PC-9 (cell line): ENCODE measurements at regions not wholly inside any gene's neighbourhood (a gene's known extent, or its start where the extent isn't known, plus 50 kb on each side); places are given as distances from the start of the nearest gene placed in this dataset.
"Not testable (repeated sequence)": the region's sequence is repeated elsewhere in the genome, so short reads cannot be mapped to it uniquely, and the experiment has no call there.

Experiments used
- BruUV-seq: library from RNA; stranded (reverse); fragments of 400-500 nt; replicated peaks from 2 replicates; lab custom pipeline; 2021; lab: Mats Ljungman, UMichigan
- CTCF ChIA-PET: fragments of 300-600 bp; sonication (Branson Sonifier 250); formaldehyde crosslinking; loops from one replicate; lab custom pipeline; 2022; ENCODE audit warnings: antibody characterized with exemption; lab: Charles Lee
- POLR2A ChIA-PET: fragments of 300-600 bp; sonication (Branson Sonifier 250); formaldehyde crosslinking; loops from one replicate; lab custom pipeline; 2022; ENCODE audit warnings: antibody characterized with exemption; ENCODE audit not compliant: unreplicated experiment; lab: Charles Lee
- DNase-seq, 2 experiments: peaks; one replicate each; pipeline versions ENCODE4 v3.0.0 to v3.0.0-alpha.2; 2015 to 2022; ENCODE audit warnings: mixed read lengths in 1 of 2
- H2AFZ ChIP-seq: fragments of 200-600 bp; sonication (generic); 2 replicates; pipeline ENCODE4 v1.8.1; 2017; ENCODE audit warnings: antibody characterized with exemption
- H3F3A ChIP-seq: fragments of 200-600 bp; sonication (generic); 2 replicates; pipeline ENCODE4 v1.8.1; 2017; ENCODE audit warnings: antibody characterized with exemption, mild to moderate bottlenecking, low read depth; ENCODE audit not compliant: insufficient read depth
- H3K27ac ChIP-seq: fragments of 200-600 bp; sonication (generic); 2 replicates; pipeline ENCODE4 v1.6.1; 2016; ENCODE audit warnings: mixed run types
- H3K27me3 ChIP-seq: fragments of 200-600 bp; sonication (generic); 2 replicates; pipeline ENCODE4 v1.6.1; 2016; ENCODE audit warnings: low read depth, mixed run types; ENCODE audit not compliant: insufficient read depth
- H3K36me3 ChIP-seq: fragments of 200-600 bp; sonication (generic); 2 replicates; pipeline ENCODE4 v1.6.1; 2016; ENCODE audit warnings: low read depth, mixed run types
- H3K4me1 ChIP-seq: fragments of 200-600 bp; sonication (generic); replicated peaks from 2 replicates; pipeline ENCODE4 v1.6.1; 2016; ENCODE audit warnings: mixed run types; ENCODE audit not compliant: insufficient read depth
- H3K4me2 ChIP-seq: fragments of 200-600 bp; sonication (generic); 2 replicates; pipeline ENCODE4 v1.6.1; 2017; ENCODE audit warnings: mixed run types
- H3K4me3 ChIP-seq: fragments of 200-600 bp; sonication (generic); 2 replicates; pipeline ENCODE4 v1.6.1; 2016; ENCODE audit warnings: mixed run types
- H3K79me2 ChIP-seq: fragments of 200-600 bp; sonication (generic); 2 replicates; pipeline ENCODE4 v1.6.1; 2017; ENCODE audit warnings: low read depth, mixed run types
- H3K9me2 ChIP-seq: fragments of 200-600 bp; sonication (generic); 2 replicates; pipeline ENCODE4 v1.8.1; 2017; ENCODE audit warnings: mild to moderate bottlenecking; ENCODE audit not compliant: insufficient read depth
- H3K9me3 ChIP-seq: fragments of 200-600 bp; sonication (generic); 2 replicates; pipeline ENCODE4 v1.8.1; 2016; ENCODE audit warnings: low read depth; ENCODE audit not compliant: insufficient read depth
- H4K20me1 ChIP-seq: fragments of 200-600 bp; sonication (generic); 2 replicates; pipeline ENCODE4 v1.8.1; 2017; ENCODE audit not compliant: insufficient read depth
- EZH2 ChIP-seq: fragments of 200-600 bp; sonication (generic); IDR thresholded peaks from 2 replicates; pipeline ENCODE4 v1.8.0; 2017; ENCODE audit warnings: antibody characterized with exemption, low read depth
- intact Hi-C: fragments of 100-400 bp; cut with micrococcal nuclease; formaldehyde crosslinking; loops from one replicate; pipeline ENCODE4 v1.10.0; 2022; ENCODE audit not compliant: unreplicated experiment
- TF ChIP-seq, protein P1 (sequence below): fragments of 200-600 bp; sonication (generic); conservative IDR thresholded peaks from 2 replicates; pipeline ENCODE4 v1.6.1; 2017; ENCODE audit warnings: mixed run types, antibody characterized with exemption, mild to moderate bottlenecking, moderate library complexity

DNA sequence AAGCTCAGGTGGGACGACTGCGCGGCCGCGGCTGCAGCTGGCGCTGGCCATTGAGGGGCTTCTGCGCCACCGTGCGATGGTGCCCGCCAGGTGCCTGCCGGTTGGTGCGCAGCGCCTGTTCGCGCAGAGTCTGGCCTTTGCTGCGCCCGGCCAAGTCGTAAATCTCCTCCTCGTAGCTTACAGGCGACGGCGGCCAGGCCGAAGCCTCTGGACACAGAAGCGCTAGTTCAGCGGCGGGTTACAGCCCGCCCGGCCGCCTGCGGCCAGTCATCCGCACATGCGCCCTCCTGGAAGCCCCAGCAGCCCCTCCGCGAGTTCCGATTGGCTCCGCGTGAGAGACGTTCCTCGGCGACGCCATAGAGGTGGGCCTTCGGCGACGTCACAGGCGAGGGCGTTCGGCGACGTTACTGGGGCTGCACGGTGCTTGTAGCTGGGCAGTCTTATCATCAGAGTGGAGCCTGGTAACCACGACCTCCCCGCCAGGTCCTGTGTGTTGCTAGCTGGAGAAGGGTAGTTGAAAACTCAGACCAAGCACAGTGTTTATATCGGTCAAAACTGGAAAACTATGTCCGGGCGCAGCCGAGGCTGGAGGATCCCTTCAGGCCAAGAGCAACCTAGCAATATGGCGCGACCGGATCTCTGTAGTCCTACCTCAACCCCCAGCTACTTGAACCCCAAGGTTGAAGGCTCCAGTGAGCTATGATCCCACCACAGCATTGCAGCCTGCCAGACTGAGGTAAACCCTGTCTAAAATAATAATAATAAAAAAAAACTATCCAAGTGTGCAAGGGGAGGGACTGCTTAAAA is 265.7 kb downstream of the OR4C45 start:
- H3K79me2 ChIP-seq = no peaks in the 10 kb centered on the region
- TF ChIP-seq, protein P1, sequence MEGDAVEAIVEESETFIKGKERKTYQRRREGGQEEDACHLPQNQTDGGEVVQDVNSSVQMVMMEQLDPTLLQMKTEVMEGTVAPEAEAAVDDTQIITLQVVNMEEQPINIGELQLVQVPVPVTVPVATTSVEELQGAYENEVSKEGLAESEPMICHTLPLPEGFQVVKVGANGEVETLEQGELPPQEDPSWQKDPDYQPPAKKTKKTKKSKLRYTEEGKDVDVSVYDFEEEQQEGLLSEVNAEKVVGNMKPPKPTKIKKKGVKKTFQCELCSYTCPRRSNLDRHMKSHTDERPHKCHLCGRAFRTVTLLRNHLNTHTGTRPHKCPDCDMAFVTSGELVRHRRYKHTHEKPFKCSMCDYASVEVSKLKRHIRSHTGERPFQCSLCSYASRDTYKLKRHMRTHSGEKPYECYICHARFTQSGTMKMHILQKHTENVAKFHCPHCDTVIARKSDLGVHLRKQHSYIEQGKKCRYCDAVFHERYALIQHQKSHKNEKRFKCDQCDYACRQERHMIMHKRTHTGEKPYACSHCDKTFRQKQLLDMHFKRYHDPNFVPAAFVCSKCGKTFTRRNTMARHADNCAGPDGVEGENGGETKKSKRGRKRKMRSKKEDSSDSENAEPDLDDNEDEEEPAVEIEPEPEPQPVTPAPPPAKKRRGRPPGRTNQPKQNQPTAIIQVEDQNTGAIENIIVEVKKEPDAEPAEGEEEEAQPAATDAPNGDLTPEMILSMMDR = no peak
- no peak for TF ChIP-seq EZH2
- no peaks in the 10 kb centered on the region for H3K4me1 ChIP-seq
- BruUV-seq = no TSS peak
- no peaks in the 10 kb centered on the region for H3K9me3 ChIP-seq
- DNase-seq = no peak
- H3F3A ChIP-seq = no peaks in the 10 kb centered on the region
- no peaks in the 10 kb centered on the region for H3K36me3 ChIP-seq
- H3K4me2 ChIP-seq = no peak overlapping the region
- H2AFZ ChIP-seq = no peak overlapping the region
- no peaks in the 10 kb centered on the region for H4K20me1 ChIP-seq
- H3K4me3 ChIP-seq = no peak overlapping the region
- peaks cover 4% of the 10 kb centered on the region; the same call in 1 of the 2 replicates for H3K27me3 ChIP-seq
- no peaks in the 10 kb centered on the region for H3K9me2 ChIP-seq
- ChIA-PET CTCF (no interaction called here), POLR2A (no interaction called here)
- intact Hi-C loops = no loop called here
- no peak overlapping the region for H3K27ac ChIP-seq

- CTCF ChIA-PET, intact Hi-C loops, H3K9me2 ChIP-seq, BruUV-seq, H3K9me3 ChIP-seq, H3K27ac ChIP-seq, POLR2A ChIA-PET, H3F3A ChIP-seq, DNase-seq, H2AFZ ChIP-seq, H3K36me3 ChIP-seq, H4K20me1 ChIP-seq, H3K4me1 ChIP-seq, H3K4me2 ChIP-seq, H3K79me2 ChIP-seq, H3K4me3 ChIP-seq: not testable (repeated sequence)
- peaks cover 10% of the 10 kb centered on the region; the same call in 1 of the 2 replicates for H3K27me3 ChIP-seq
Observed at GRCh38 chr11:50330723-50331122, 298.0 kb downstream of the OR4C45 start.

DNA sequence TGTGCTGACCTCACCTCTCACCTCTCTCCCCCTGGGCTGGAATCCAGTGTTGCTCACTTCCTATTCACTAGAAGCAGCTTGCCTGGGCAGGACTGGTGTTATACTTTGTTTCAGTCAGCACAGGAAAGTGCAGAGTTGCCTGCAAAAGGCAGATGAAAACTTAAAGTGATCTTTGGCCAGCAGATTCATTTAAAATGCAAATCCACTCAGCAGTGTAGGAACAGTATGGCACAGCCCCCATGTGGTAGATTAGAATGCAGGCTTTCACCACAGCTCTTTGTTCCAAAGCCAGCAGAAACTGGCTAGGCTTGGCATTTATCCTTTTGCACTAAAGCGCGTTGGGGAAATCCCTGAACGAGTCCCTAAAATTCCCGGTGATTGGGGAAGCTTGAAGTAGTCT is 301.2 kb downstream of the OR4C45 start:
- Histone ChIP-seq H3K79me2 (no peaks in the 10 kb centered on the region), H3K27ac (no peak overlapping the region), H3K4me1 (no peaks in the 10 kb centered on the region), H3K27me3 (peaks cover 3% of the 10 kb centered on the region; the same call in 1 of the 2 replicates), H3K4me2 (no peak overlapping the region), H3K9me3 (no peaks in the 10 kb centered on the region), H3K9me2 (no peaks in the 10 kb centered on the region), H2AFZ (no peak overlapping the region), H3F3A (no peaks in the 10 kb centered on the region), H3K4me3 (no peak overlapping the region), H4K20me1 (no peaks in the 10 kb centered on the region), H3K36me3 (no peaks in the 10 kb centered on the region)
- ChIA-PET CTCF (no interaction called here), POLR2A (no interaction called here)
- no peak for TF ChIP-seq EZH2
- TF ChIP-seq, protein P1 = no peak
- no TSS peak for BruUV-seq
- no peak for DNase-seq
- intact Hi-C loops = no loop called here

DNA sequence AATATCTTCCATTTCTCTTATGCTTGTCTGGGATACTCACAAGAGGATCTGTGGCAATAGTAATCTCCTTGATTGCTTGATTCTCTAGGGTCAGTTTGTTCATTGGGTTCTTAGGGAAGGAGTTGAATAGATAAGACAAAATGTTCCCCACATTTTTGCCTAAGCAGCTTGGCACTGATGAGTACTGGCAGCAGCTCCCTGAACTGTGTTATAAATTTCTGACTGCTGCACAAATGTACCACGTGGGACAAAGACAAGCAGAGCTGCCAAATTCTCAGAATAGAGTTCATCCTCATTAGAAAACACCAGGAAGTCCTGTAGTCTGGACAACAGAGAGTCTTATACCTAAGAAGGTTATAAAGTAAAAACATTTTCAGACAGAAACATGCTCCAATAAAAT is 304.8 kb downstream of the OR4C45 start:
- POLR2A ChIA-PET, H3K4me2 ChIP-seq, H3K36me3 ChIP-seq, H3K27me3 ChIP-seq, H3K9me2 ChIP-seq, intact Hi-C loops, H2AFZ ChIP-seq, DNase-seq, H3K79me2 ChIP-seq, H3K9me3 ChIP-seq, BruUV-seq, H4K20me1 ChIP-seq, H3K27ac ChIP-seq, H3K4me3 ChIP-seq, H3F3A ChIP-seq, H3K4me1 ChIP-seq: not testable (repeated sequence)
- CTCF ChIA-PET = interaction anchor here (0.7 kb wide), 1 partner anchor 235 kb away, joined by 7 read pairs; no protein-coding TSS in a partner anchor

- intact Hi-C loops, H3F3A ChIP-seq, H3K27me3 ChIP-seq, H3K36me3 ChIP-seq, H3K4me3 ChIP-seq, H3K9me3 ChIP-seq, H4K20me1 ChIP-seq, H3K4me1 ChIP-seq, H3K27ac ChIP-seq, H3K9me2 ChIP-seq, H3K4me2 ChIP-seq, BruUV-seq, CTCF ChIA-PET, H3K79me2 ChIP-seq, POLR2A ChIA-PET, DNase-seq, H2AFZ ChIP-seq: not testable (repeated sequence)
Observed at GRCh38 chr11:50348018-50348417, 315.3 kb downstream of the OR4C45 start.
